HL-60 (cell line): ENCODE measurements at regions not wholly inside any gene's neighbourhood (a gene's known extent, or its start where the extent isn't known, plus 50 kb on each side); places are given as distances from the start of the nearest gene placed in this dataset.

Experiments used
- CTCF ChIP-seq: IDR thresholded peaks from one replicate; pipeline ENCODE4 v1.5.1; 2011; ENCODE audit warnings: low read length, control low read depth, inconsistent platforms; ENCODE audit not compliant: insufficient read depth
- POLR2AphosphoS5 ChIP-seq: IDR thresholded peaks from 2 replicates; pipeline ENCODE4 v1.6.1; 2012; ENCODE audit warnings: low read depth
- TF ChIP-seq, protein P1 (sequence below): IDR thresholded peaks from 2 replicates; pipeline ENCODE4 v1.6.1; 2012; ENCODE audit warnings: low read depth; ENCODE audit not compliant: insufficient replicate concordance

DNA sequence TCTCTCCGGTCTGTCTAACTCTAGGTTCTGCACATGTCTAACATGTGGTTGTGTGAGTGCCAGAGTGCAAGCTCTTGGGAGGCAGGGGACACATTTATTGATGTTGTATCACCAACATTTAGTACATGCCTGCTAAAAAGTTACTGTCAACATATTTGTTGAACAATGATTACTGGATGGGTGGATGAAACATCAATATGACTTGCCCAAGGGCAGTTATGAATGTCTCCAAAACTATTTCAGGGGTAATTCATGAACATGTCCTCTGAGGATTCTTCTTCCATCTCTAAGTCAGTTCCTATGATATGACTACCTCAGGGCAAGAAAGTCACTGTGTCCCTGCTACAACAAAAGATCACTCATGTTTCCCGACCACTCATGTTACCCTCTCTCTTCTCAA is 91.3 kb upstream of the STEAP1B start:
- TF ChIP-seq CTCF (no peak), POLR2AphosphoS5 (no peak)
- TF ChIP-seq, protein P1, sequence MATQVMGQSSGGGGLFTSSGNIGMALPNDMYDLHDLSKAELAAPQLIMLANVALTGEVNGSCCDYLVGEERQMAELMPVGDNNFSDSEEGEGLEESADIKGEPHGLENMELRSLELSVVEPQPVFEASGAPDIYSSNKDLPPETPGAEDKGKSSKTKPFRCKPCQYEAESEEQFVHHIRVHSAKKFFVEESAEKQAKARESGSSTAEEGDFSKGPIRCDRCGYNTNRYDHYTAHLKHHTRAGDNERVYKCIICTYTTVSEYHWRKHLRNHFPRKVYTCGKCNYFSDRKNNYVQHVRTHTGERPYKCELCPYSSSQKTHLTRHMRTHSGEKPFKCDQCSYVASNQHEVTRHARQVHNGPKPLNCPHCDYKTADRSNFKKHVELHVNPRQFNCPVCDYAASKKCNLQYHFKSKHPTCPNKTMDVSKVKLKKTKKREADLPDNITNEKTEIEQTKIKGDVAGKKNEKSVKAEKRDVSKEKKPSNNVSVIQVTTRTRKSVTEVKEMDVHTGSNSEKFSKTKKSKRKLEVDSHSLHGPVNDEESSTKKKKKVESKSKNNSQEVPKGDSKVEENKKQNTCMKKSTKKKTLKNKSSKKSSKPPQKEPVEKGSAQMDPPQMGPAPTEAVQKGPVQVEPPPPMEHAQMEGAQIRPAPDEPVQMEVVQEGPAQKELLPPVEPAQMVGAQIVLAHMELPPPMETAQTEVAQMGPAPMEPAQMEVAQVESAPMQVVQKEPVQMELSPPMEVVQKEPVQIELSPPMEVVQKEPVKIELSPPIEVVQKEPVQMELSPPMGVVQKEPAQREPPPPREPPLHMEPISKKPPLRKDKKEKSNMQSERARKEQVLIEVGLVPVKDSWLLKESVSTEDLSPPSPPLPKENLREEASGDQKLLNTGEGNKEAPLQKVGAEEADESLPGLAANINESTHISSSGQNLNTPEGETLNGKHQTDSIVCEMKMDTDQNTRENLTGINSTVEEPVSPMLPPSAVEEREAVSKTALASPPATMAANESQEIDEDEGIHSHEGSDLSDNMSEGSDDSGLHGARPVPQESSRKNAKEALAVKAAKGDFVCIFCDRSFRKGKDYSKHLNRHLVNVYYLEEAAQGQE: no peak
